ENCODE measurements at regions not wholly inside any gene's neighbourhood (a gene's known extent, or its start where the extent isn't known, plus 50 kb on each side); places are given as distances from the start of the nearest gene placed in this dataset.
"Not testable (repeated sequence)": the region's sequence is repeated elsewhere in the genome, so short reads cannot be mapped to it uniquely, and the experiment has no call there.

- no peak overlapping the region for H3K9ac ChIP-seq (ENCODE audit: insufficient read depth, low read length, poor library complexity, severe bottlenecking)
- H3K4me1 ChIP-seq (ENCODE audit: control insufficient read depth in 1 of 2, insufficient read depth in 2 of 2, low read length in 2 of 2), result no peaks in the 10 kb centered on the region
- WGBS (ENCODE audit: insufficient coverage), result 88% methylated on average over 5 of the region's 6 CpGs
- no peak overlapping the region for H3K4me3 ChIP-seq (replicated peaks in 1 of 3; ENCODE audit: low read depth in 2 of 3, low read length in 3 of 3)
- no peak overlapping the region for H3K4me2 ChIP-seq (replicated peaks; ENCODE audit: extremely low read depth, low read length, poor library complexity, severe bottlenecking)
- Mint-ChIP-seq H3K4me3 (no peak overlapping the region), H3K4me1 (no peaks in the 10 kb centered on the region), H3K27ac (no peak overlapping the region), H3K27me3 (ENCODE audit: low read depth in 3 of 3) (no peaks in the 10 kb centered on the region), H3K9me3 (peaks cover 11 to 38% (median 27%) of the 10 kb centered on the region in 7 donors), H3K36me3 (no peaks in the 10 kb centered on the region)
- peaks cover 26 to 35% of the 10 kb centered on the region in 2 donors for H3K9me3 ChIP-seq (replicated peaks in 1 of 2; ENCODE audit: control insufficient read depth in 1 of 2, insufficient read depth in 1 of 2, low read length in 2 of 2)
- DNase-seq, result no peak
- no peak overlapping the region for H2AFZ ChIP-seq (ENCODE audit: insufficient read depth, low read depth, low read length, poor library complexity, severe bottlenecking)
- intact Hi-C loops (cut with micrococcal nuclease), result no loop called here
- TF ChIP-seq CTCF (IDR thresholded peaks at IDR 0.05), result peak; percentile 28
- no peak overlapping the region for H3K27ac ChIP-seq (ENCODE audit: low read depth in 1 of 2, low read length in 2 of 2)
- H3K36me3 ChIP-seq (replicated peaks in 1 of 2; ENCODE audit: control insufficient read depth in 1 of 2, insufficient read depth in 2 of 2, low read length in 2 of 2), result no peaks in the 10 kb centered on the region
- H4K20me1 ChIP-seq (ENCODE audit: insufficient read depth, low read length), result no peaks in the 10 kb centered on the region
- no peaks in the 10 kb centered on the region for H3K79me2 ChIP-seq (ENCODE audit: insufficient read depth, low read length)
- no peaks in the 10 kb centered on the region for H3K27me3 ChIP-seq (ENCODE audit: control insufficient read depth in 2 of 2, insufficient read depth in 2 of 2, low read length in 2 of 2)
Measured at GRCh38 chr5:123937230-123937629, 425.3 kb downstream of the CSNK1G3 start.

- no peak overlapping the region for H3K4me2 ChIP-seq (replicated peaks; ENCODE audit: extremely low read depth, low read length, poor library complexity, severe bottlenecking)
- intact Hi-C loops (cut with micrococcal nuclease), result no loop called here
- no peak overlapping the region for H3K9ac ChIP-seq (ENCODE audit: insufficient read depth, low read length, poor library complexity, severe bottlenecking)
- no peak overlapping the region for H3K27ac ChIP-seq (ENCODE audit: low read depth in 1 of 2, low read length in 2 of 2)
- no peaks in the 10 kb centered on the region for H3K36me3 ChIP-seq (replicated peaks in 1 of 2; ENCODE audit: control insufficient read depth in 1 of 2, insufficient read depth in 2 of 2, low read length in 2 of 2)
- Mint-ChIP-seq H3K27ac (no peak overlapping the region), H3K4me1 (no peaks in the 10 kb centered on the region), H3K4me3 (no peak overlapping the region), H3K27me3 (ENCODE audit: low read depth in 3 of 3) (no peaks in the 10 kb centered on the region), H3K9me3 (peaks cover 11 to 35% (median 22%) of the 10 kb centered on the region in 7 donors), H3K36me3 (no peaks in the 10 kb centered on the region)
- no peak overlapping the region for H3K4me3 ChIP-seq (replicated peaks in 1 of 3; ENCODE audit: low read depth in 2 of 3, low read length in 3 of 3)
- H3K79me2 ChIP-seq (ENCODE audit: insufficient read depth, low read length), result no peaks in the 10 kb centered on the region
- no peaks in the 10 kb centered on the region for H3K27me3 ChIP-seq (ENCODE audit: control insufficient read depth in 2 of 2, insufficient read depth in 2 of 2, low read length in 2 of 2)
- H3K9me3 ChIP-seq (replicated peaks in 1 of 2; ENCODE audit: control insufficient read depth in 1 of 2, insufficient read depth in 1 of 2, low read length in 2 of 2), result peaks cover 26 to 32% of the 10 kb centered on the region in 2 donors
- H4K20me1 ChIP-seq (ENCODE audit: insufficient read depth, low read length), result no peaks in the 10 kb centered on the region
- no peak for TF ChIP-seq CTCF (IDR thresholded peaks at IDR 0.05)
- DNase-seq, result no peak
- WGBS (ENCODE audit: insufficient coverage), result 95% methylated on average over 4 of the region's 4 CpGs
- H3K4me1 ChIP-seq (ENCODE audit: control insufficient read depth in 1 of 2, insufficient read depth in 2 of 2, low read length in 2 of 2), result no peaks in the 10 kb centered on the region
- no peak overlapping the region for H2AFZ ChIP-seq (ENCODE audit: insufficient read depth, low read depth, low read length, poor library complexity, severe bottlenecking)
Measured at GRCh38 chr5:123936548-123936947, 424.6 kb downstream of the CSNK1G3 start.

GRCh38 chr5:123933812-123934211 lies 421.8 kb downstream of the CSNK1G3 start:
- H3K9me3 ChIP-seq (replicated peaks in 1 of 2; ENCODE audit: control insufficient read depth in 1 of 2, insufficient read depth in 1 of 2, low read length in 2 of 2), result peaks cover 22 to 27% of the 10 kb centered on the region in 2 donors
- H4K20me1 ChIP-seq (ENCODE audit: insufficient read depth, low read length); H3K27ac ChIP-seq (ENCODE audit: low read depth in 1 of 2, low read length in 2 of 2); H3K4me3 Mint-ChIP-seq; H3K79me2 ChIP-seq (ENCODE audit: insufficient read depth, low read length); H3K9ac ChIP-seq (ENCODE audit: insufficient read depth, low read length, poor library complexity, severe bottlenecking); H3K36me3 Mint-ChIP-seq; H3K36me3 ChIP-seq (replicated peaks in 1 of 2; ENCODE audit: control insufficient read depth in 1 of 2, insufficient read depth in 2 of 2, low read length in 2 of 2); H3K4me2 ChIP-seq (replicated peaks; ENCODE audit: extremely low read depth, low read length, poor library complexity, severe bottlenecking); DNase-seq; H3K4me1 ChIP-seq (ENCODE audit: control insufficient read depth in 1 of 2, insufficient read depth in 2 of 2, low read length in 2 of 2); H3K27me3 Mint-ChIP-seq (ENCODE audit: low read depth in 3 of 3); H3K4me3 ChIP-seq (replicated peaks in 1 of 3; ENCODE audit: low read depth in 2 of 3, low read length in 3 of 3); H3K27ac Mint-ChIP-seq; H3K27me3 ChIP-seq (ENCODE audit: control insufficient read depth in 2 of 2, insufficient read depth in 2 of 2, low read length in 2 of 2); H2AFZ ChIP-seq (ENCODE audit: insufficient read depth, low read depth, low read length, poor library complexity, severe bottlenecking); intact Hi-C loops (cut with micrococcal nuclease); H3K4me1 Mint-ChIP-seq: not testable (repeated sequence)
- no CpG with 5 or more reads among the region's 7 CpGs for WGBS (ENCODE audit: insufficient coverage)
- H3K9me3 Mint-ChIP-seq, result peaks cover 7 to 30% (median 18%) of the 10 kb centered on the region in 7 donors

Data from CD14-positive monocyte (primary cell).